Heart left ventricle (tissue), 16 donors: ENCODE measurements at regions not wholly inside any gene's neighbourhood (a gene's known extent, or its start where the extent isn't known, plus 50 kb on each side); places are given as distances from the start of the nearest gene placed in this dataset.
"Not testable (repeated sequence)": the region's sequence is repeated elsewhere in the genome, so short reads cannot be mapped to it uniquely, and the experiment has no call there.

Experiments
- ATAC-seq, 4 donors: fragments of 200-7000 bp; cut with Tn5 transposase; one replicate each; pipeline ENCODE4 v1.9.1; 2020 to 2022; ENCODE audit warnings: moderate library complexity in 4 of 4, mild to moderate bottlenecking in 3 of 4, moderate number of reproducible peaks in 1 of 4
- DNase-seq, 5 donors: peaks; one replicate each; pipeline ENCODE4 v3.0.0-alpha.2; 2020
- H3K27ac ChIP-seq, 12 donors: fragments of 200-600 bp; sonication (generic) in 4 of 12; one replicate each; pipeline versions ENCODE4 v1.5.0 to v1.8.0; 2016 to 2022; ENCODE audit warnings: mild to moderate bottlenecking in 2 of 12
- H3K27me3 ChIP-seq, 9 donors: fragments of 200-600 bp; sonication (generic) in 2 of 9; one replicate each; pipeline versions ENCODE4 v1.5.1 to v1.8.0; 2016 to 2022; ENCODE audit warnings: mild to moderate bottlenecking in 3 of 9
- H3K36me3 ChIP-seq, 9 donors: fragments of 200-600 bp; sonication (generic) in 2 of 9; one replicate each; pipeline versions ENCODE4 v1.5.0 to v1.8.0; 2018 to 2022; ENCODE audit warnings: mild to moderate bottlenecking in 2 of 9
- H3K4me1 ChIP-seq, 12 donors: fragments of 200-600 bp; sonication (generic) in 4 of 12; one replicate each; pipeline versions ENCODE4 v1.5.0 to v1.8.0; 2016 to 2022; ENCODE audit warnings: mild to moderate bottlenecking in 3 of 12
- H3K4me3 ChIP-seq, 12 donors: fragments of 200-600 bp; sonication (generic) in 4 of 12; one replicate each; pipeline versions ENCODE4 v1.5.0 to v1.8.0; 2017 to 2022; ENCODE audit warnings: mild to moderate bottlenecking in 9 of 12, moderate library complexity in 4 of 12
- H3K9me3 ChIP-seq, 12 donors: fragments of 200-600 bp; sonication (generic) in 4 of 12; one replicate each; pipeline versions ENCODE4 v1.5.0 to v1.8.0; 2016 to 2022; ENCODE audit warnings: mild to moderate bottlenecking in 1 of 12
- CTCF ChIP-seq, 12 donors: fragments of 200-600 bp; sonication (generic) in 4 of 12; IDR thresholded peaks; one replicate each; pipeline versions ENCODE4 v1.5.0 to v1.8.0; 2018 to 2022; ENCODE audit warnings: antibody characterized with exemption in 12 of 12, mild to moderate bottlenecking in 5 of 12
- POLR2A ChIP-seq, 2 donors: fragments of 450-650 bp; IDR thresholded peaks; one replicate each; pipeline ENCODE4 v1.6.1; 2017; ENCODE audit warnings: antibody characterized with exemption in 2 of 2, mild to moderate bottlenecking in 2 of 2, moderate library complexity in 2 of 2
- WGBS, 4 donors: extraction: QIAGEN DNeasy Blood & Tissue Kit in 2 of 4; methylation state at CpG; one replicate each; pipeline versions ENCODE4 v1.1.5 to v1.1.7; 2013 to 2018; 5-methylcytosine and 5-hydroxymethylcytosine counted together
- intact Hi-C, 10 donors: fragments of 100-400 bp; cut with DNase I; formaldehyde crosslinking; loops; one replicate each; pipeline versions ENCODE4 v1.11.1 to v1.14.2; 2022
- donor health status: ischemic (EF 13 %, LVEDD 7.1; RV severe dilation, severe dysfunction).
- donor health status: healthy with polysubstance abuse.
- donor health status: DM: no; HTN: yes; CAD: no.
- donor health status: DM: no; HTN: no; CAD: no.
- donor health status: ischemic (EF 25% LVEDD 6.9; RV normal size, moderate dysfunction).
- donor health status: ischemic (EF 25% LVEDD 5.7; RV mildly dilated, moderate dysfunction).
- donor health status: healthy.
- donor health status: DM: yes; HTN: yes; CAD: no.
- donor health status: ischemic (EF 35%, LVEDD 5.7; RV mildly dilated, moderate dysfunction).
- donor health status: nonischemic (EF 11% LVEDD 7.7; RV severe dilation, severe dysfunction).
- donor health status: DM: yes; HTN: yes; CAD: no.
- donor health status: PGD.
- donor health status: ischemic (EF 29% LVEDD 5.4; RV normal size, mild dysfunction).
- donor health status: nonischemic (EF 23%, LVEDD 6.1; RV moderate dilation, normal function).

DNA sequence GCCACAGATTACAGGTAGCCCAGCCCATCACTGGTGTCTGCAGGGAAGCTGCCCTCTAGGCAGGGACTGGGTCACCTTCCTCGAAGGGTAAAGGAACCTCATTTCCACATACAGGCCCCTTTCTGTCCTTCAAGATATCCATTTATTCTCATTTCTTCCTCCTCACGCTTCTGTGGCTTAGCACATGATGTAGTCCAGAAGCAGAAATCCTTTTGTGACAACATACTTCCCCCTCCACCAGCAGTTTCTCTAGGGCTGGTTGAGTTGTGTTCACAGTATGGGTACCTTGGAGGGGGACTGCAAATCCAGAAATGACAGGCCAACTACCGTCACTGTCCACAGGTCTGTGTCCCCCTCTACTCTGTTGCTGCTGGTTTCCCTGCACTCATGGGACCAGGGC lies 364.9 kb downstream of the ANAPC1 start:
- no peak for ATAC-seq
- Histone ChIP-seq H3K27ac (no peak overlapping the region), H3K4me1 (peaks cover 0 to 8% (median under 1%) of the 10 kb centered on the region in 12 donors), H3K9me3 (no peaks in the 10 kb centered on the region), H3K27me3 (no peaks in the 10 kb centered on the region), H3K4me3 (no peak overlapping the region), H3K36me3 (no peaks in the 10 kb centered on the region)
- TF ChIP-seq CTCF (IDR thresholded peaks at IDR 0.05) (no peak), POLR2A (IDR thresholded peaks at IDR 0.05) (no peak)
- WGBS, 4 donors: 82 to 92% (median 85%) methylated on average over 3 of the region's 3 CpGs
- DNase-seq: no peak
- intact Hi-C loops: no loop called here

GRCh38 chr2:111522231-111522768 lies 361.7 kb downstream of the ANAPC1 start:
- Histone ChIP-seq H3K27me3 (no peaks in the 10 kb centered on the region), H3K4me3 (no peak overlapping the region), H3K27ac (peak overlapping the region in 1 of 12 donors; percentile 22), H3K9me3 (no peaks in the 10 kb centered on the region), H3K36me3 (no peaks in the 10 kb centered on the region), H3K4me1 (peaks cover 0 to 8% (median 1%) of the 10 kb centered on the region in 12 donors)
- ATAC-seq: peak in 2 of 4 donors; percentile 27 to 44
- no peak for DNase-seq
- TF ChIP-seq POLR2A (IDR thresholded peaks at IDR 0.05) (no peak), CTCF (IDR thresholded peaks at IDR 0.05) (no peak)
- intact Hi-C loops: no loop called here
- 76 to 80% (median 79%) methylated on average over 5 of the region's 5 CpGs for WGBS, 4 donors

- peaks cover 0 to 8% (median 1%) of the 10 kb centered on the region in 12 donors for H3K4me1 ChIP-seq
- ATAC-seq (peak in 3 of 4 donors; percentile 21 to 35 (median 30)), DNase-seq (peak; percentile 25 to 75 (median 46))
- 42 to 74% (median 56%) methylated on average over 6 to 12 of the region's 12 CpGs for WGBS, 4 donors
- no peaks in the 10 kb centered on the region for H3K36me3 ChIP-seq
- intact Hi-C loops: no loop called here
- TF ChIP-seq CTCF (IDR thresholded peaks at IDR 0.05) (no peak), POLR2A (IDR thresholded peaks at IDR 0.05) (no peak)
- H3K9me3 ChIP-seq: no peaks in the 10 kb centered on the region
- peak overlapping the region in 1 of 12 donors; percentile 22 for H3K27ac ChIP-seq
- no peaks in the 10 kb centered on the region for H3K27me3 ChIP-seq
- no peak overlapping the region for H3K4me3 ChIP-seq
Observed at GRCh38 chr2:111523009-111523408, 361.0 kb downstream of the ANAPC1 start.

DNA sequence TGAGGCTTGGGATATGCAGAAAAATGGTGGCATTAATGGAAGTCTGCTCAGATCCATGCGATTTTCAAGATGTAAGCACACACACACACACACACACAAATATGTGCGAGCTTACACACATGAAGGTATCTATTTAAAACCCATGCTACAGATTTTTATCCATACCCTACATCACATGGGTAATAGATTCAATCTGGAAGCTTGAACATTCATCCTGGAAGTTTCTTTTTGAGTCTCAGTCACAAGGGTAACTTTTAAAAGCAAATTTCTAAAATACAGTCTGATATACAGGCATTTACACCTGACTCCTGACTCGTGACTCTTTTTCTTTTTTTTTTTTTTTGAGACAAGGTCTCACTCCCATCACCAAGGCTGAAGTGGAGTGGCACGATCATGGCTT lies 359.0 kb downstream of the ANAPC1 start:
- WGBS, 4 donors: 91 to 95% (median 94%) methylated on average over 4 of the region's 4 CpGs
- H3K27ac ChIP-seq, H3K4me1 ChIP-seq, intact Hi-C loops, ATAC-seq, H3K4me3 ChIP-seq, H3K27me3 ChIP-seq, DNase-seq, H3K36me3 ChIP-seq, H3K9me3 ChIP-seq: not testable (repeated sequence)

DNA sequence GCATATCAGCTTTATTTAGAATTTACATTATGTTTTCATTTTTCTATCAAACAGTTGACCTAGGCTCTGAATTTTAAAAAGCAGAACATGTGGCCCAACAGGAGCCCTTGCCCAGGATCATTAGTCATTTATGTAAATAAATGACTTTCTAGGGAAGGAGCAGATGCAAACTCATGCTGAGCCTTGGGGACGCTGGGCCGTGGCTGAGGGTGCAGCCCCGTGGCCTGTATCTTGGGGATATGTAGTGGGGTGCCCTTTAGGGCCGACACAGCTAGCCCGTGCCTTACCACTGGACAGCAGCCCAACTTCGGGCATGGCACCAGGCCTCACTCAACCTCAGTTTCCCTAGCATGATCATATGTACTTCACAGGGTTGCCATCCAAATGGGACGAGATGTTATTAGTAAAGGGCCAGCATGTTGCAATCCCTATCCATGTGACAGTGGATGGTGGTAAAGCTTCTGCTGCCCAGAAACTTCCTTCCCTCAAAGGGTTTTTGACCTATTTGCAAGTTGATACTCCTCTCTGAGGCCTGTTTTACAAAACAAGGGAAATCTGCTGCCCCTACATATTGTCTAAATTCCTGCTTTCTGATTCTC lies 357.9 kb downstream of the ANAPC1 start:
- H3K4me1 ChIP-seq, H3K27me3 ChIP-seq, DNase-seq, H3K27ac ChIP-seq, H3K4me3 ChIP-seq, intact Hi-C loops, H3K9me3 ChIP-seq, H3K36me3 ChIP-seq: not testable (repeated sequence)
- peak in 3 of 4 donors; percentile 40 to 66 (median 48) for ATAC-seq
- WGBS, 4 donors: 83 to 100% (median 91%) methylated on average over 1 to 7 of the region's 7 CpGs

GRCh38 chr2:111527707-111528400 lies 356.1 kb downstream of the ANAPC1 start:
- WGBS, 4 donors: 82 to 86% (median 84%) methylated on average over 6 to 7 of the region's 10 CpGs
- peak in 2 of 4 donors; percentile 54 to 78 for ATAC-seq
- H3K27ac ChIP-seq, H3K9me3 ChIP-seq, DNase-seq, H3K4me3 ChIP-seq, H3K36me3 ChIP-seq, H3K4me1 ChIP-seq, intact Hi-C loops, H3K27me3 ChIP-seq: not testable (repeated sequence)

DNA sequence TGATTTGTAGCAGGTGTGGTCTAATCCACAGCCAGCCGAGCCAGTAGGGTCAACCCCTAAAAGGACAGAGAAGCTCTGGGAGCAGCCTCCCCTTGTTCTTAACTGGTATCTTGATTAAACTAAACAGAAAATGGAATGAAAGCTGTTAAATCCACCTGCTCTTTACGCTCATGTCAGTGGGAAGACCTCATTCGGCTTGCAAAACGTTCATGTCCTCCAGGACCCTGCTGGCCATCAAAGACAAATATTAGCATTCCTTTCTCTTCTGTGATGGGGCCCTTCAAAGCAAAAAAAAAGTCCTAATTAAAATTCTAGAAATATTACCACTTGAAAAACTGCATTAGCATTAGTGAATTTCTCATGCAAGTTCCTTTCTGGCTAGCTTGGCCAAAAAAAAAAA lies 355.0 kb downstream of the ANAPC1 start:
- ATAC-seq, H3K36me3 ChIP-seq, H3K4me1 ChIP-seq, H3K4me3 ChIP-seq, H3K27ac ChIP-seq, H3K27me3 ChIP-seq, DNase-seq, intact Hi-C loops, H3K9me3 ChIP-seq: not testable (repeated sequence)
- 92 to 95% (median 94%) methylated on average over 3 to 4 of the region's 4 CpGs for WGBS, 4 donors
